PFSK-1 (cell line): ENCODE measurements at regions not wholly inside any gene's neighbourhood (a gene's known extent, or its start where the extent isn't known, plus 50 kb on each side); places are given as distances from the start of the nearest gene placed in this dataset.

ENCODE experiments used
- FOXP2 ChIP-seq: optimal IDR thresholded peaks from 2 replicates; pipeline ENCODE3; 2011; ENCODE audit warnings: borderline replicate concordance, control low read depth, inconsistent platforms; ENCODE audit not compliant: insufficient read depth; ENCODE audit errors: extremely low read length, extremely low read depth
- POLR2AphosphoS5 ChIP-seq: IDR thresholded peaks from 2 replicates; pipeline ENCODE4 v1.6.1; 2012; ENCODE audit warnings: low read depth, mild to moderate bottlenecking, control low read depth, low read length, moderate library complexity
- REST ChIP-seq, 2 experiments: IDR thresholded peaks; 2 replicates each; pipeline versions ENCODE4 v1.6.1 to v1.8.0; 2011 to 2012; ENCODE audit warnings: low read depth in 2 of 2, low read length in 2 of 2, control low read depth in 1 of 2, inconsistent platforms in 1 of 2, mild to moderate bottlenecking in 1 of 2, moderate library complexity in 1 of 2; ENCODE audit not compliant: insufficient read depth in 1 of 2
- SIN3A ChIP-seq: IDR thresholded peaks from 2 replicates; pipeline ENCODE4 v1.6.1; 2012; ENCODE audit warnings: mild to moderate bottlenecking, low read length, moderate library complexity, borderline replicate concordance; ENCODE audit not compliant: insufficient read depth
- TAF1 ChIP-seq: IDR thresholded peaks from 2 replicates; pipeline ENCODE4 v1.6.1; 2012; ENCODE audit warnings: low read length, control low read depth, borderline replicate concordance; ENCODE audit not compliant: insufficient read depth

DNA sequence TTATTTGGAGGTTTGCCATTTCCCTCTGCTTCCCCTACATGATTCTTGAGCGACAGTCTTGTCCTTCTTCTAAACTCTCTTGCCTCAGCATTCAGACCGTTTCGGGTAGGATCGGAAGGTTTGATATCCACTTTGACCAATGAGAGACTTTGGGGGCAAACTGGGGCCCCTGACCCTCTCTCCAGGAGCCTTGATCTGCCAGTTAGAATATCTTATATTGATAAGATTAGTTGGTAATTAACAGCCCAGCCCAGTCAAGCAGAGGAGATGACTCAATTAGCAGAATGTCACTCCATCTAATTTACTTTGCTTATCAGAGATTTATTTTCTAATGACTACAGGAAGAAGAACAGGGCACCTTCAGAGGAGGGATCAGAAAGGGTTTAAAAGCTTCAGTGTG is 532.8 kb downstream of the XYLT1 start:
- TF ChIP-seq TAF1 = no peak
- TF ChIP-seq POLR2AphosphoS5 = no peak
- TF ChIP-seq SIN3A = no peak

DNA sequence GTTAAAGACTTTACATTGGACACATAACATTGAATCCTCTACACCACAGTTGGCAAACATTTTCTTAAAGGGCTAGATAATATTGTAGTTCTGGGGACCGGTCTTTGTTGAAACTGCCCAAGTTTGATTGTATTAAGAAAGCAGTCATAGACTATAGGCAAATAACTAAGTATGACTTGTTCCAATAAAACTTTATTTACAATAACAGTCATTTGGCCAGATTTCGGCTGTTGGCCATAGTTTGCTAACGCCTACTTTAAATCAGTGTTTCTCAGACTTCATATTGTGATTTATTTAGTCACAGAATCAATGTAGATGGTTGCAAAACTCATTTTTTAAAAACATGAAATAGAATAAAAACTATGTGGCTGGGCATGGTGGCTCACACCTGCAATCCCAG is 531.8 kb downstream of the XYLT1 start:
- TF ChIP-seq REST (IDR thresholded peaks at IDR 0.05; ENCODE audit: insufficient read depth in 1 of 2, low read depth in 2 of 2, low read length in 2 of 2) = no peak

DNA sequence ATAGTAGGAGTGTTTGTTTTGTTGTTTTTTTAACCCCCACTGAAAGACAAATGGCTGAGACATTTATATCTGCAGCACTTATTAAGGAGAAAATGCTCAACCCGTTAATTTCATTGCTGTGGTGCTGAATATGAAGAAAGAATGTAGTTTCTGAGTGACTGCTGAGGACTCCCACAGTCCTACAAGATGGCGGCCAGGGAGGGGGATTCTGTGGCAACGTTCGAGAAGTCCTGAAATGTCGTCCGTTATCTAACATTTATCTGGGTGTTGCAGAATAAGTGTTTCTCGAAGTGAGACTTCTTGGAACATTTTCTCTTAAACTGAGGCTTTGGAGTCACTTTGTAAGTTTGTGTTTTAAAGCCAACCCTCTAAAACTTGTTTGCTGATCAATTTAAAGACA is 530.4 kb downstream of the XYLT1 start:
- TF ChIP-seq SIN3A = no peak
- TF ChIP-seq TAF1 = no peak
- no peak for TF ChIP-seq REST (IDR thresholded peaks at IDR 0.05; ENCODE audit: insufficient read depth in 1 of 2, low read depth in 2 of 2, low read length in 2 of 2)
- no peak for TF ChIP-seq FOXP2
- no peak for TF ChIP-seq POLR2AphosphoS5

- TF ChIP-seq REST (IDR thresholded peaks at IDR 0.05; ENCODE audit: insufficient read depth in 1 of 2, low read depth in 2 of 2, low read length in 2 of 2) (no peak), TAF1 (no peak), FOXP2 (no peak), SIN3A (no peak), POLR2AphosphoS5 (no peak)
Measured at GRCh38 chr16:16945207-16945606, 525.6 kb downstream of the XYLT1 start.

DNA sequence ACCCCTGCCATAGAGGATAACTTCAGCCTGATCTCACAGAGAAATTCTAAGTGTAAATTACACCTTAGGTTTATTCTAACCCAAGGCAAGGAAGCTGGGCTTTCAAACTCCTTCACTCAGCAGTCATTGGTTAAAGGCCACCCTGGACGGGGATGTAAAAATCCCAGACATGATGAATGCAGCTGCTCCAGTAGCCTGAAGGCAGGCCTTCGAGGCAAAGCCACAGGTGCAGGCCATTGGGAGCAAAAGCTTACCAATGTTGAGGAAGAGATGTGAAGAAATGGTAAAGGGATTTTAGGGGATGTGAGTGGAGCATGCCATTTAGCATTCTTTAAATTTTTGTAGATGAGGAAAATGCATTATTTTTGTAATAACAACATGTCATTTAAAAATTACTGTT is 514.4 kb downstream of the XYLT1 start:
- TF ChIP-seq TAF1 (no peak), SIN3A (no peak), POLR2AphosphoS5 (no peak), FOXP2 (no peak), REST (IDR thresholded peaks at IDR 0.05; ENCODE audit: insufficient read depth in 1 of 2, low read depth in 2 of 2, low read length in 2 of 2) (no peak)

DNA sequence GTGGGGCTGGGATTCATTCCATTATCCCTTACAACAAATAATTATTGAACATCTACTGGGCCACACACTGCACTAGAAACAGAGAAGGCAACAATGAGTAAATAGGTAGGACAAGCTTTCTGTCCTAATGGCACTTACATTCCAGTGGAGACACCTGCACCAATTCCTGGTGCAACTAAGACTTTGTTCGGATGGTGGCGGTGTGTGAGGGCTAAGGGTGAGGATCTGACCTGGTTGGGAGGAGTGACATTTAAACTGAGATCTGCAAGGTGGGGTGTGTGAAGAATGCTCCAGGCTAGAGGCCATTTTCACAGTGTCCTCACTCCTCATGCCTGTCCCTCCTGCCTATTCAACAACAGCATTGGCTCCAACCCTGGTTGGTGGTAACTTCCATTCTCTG is 510.0 kb downstream of the XYLT1 start:
- TF ChIP-seq REST (IDR thresholded peaks at IDR 0.05; ENCODE audit: insufficient read depth in 1 of 2, low read depth in 2 of 2, low read length in 2 of 2) (no peak), TAF1 (no peak), FOXP2 (no peak), SIN3A (no peak), POLR2AphosphoS5 (no peak)
